Stomach (tissue), 4 donors: ENCODE measurements at regions not wholly inside any gene's neighbourhood (a gene's known extent, or its start where the extent isn't known, plus 50 kb on each side); places are given as distances from the start of the nearest gene placed in this dataset.

Source experiments
- CTCF ChIP-seq, 7 experiments: fragments of 450-650 bp in 4 of 7; fragments of 200-600 bp in 3 of 7; sonication (generic) in 3 of 7; IDR thresholded peaks; one replicate each; pipeline ENCODE4 v1.5.1; 2016 to 2019; ENCODE audit warnings: antibody characterized with exemption in 7 of 7, control low read depth in 2 of 7, mild to moderate bottlenecking in 1 of 7
- EP300 ChIP-seq: sonication (generic); formaldehyde crosslinking; IDR thresholded peaks from one replicate; pipeline ENCODE4 v1.6.1; 2017; ENCODE audit warnings: antibody characterized with exemption
- POLR2A ChIP-seq, 4 donors: fragments of 450-650 bp; IDR thresholded peaks; one replicate each; pipeline ENCODE4 v1.6.1; 2016; ENCODE audit warnings: antibody characterized with exemption in 4 of 4, control low read depth in 2 of 4, mild to moderate bottlenecking in 1 of 4, moderate library complexity in 1 of 4

GRCh38 chr15:95208988-95209387 lies 977.6 kb downstream of the MCTP2 start:
- TF ChIP-seq CTCF (IDR thresholded peaks at IDR 0.05) (no peak), POLR2A (IDR thresholded peaks at IDR 0.05) (no peak), EP300 (no peak)
